Stimulated activated naive CD8-positive, alpha-beta T cell treated with anti-CD3 and anti-CD28 coated beads, Interleukin-15, amount 100 ng/mL, for 72 hours (primary cell): ENCODE measurements at regions not wholly inside any gene's neighbourhood (a gene's known extent, or its start where the extent isn't known, plus 50 kb on each side); places are given as distances from the start of the nearest gene placed in this dataset.

ENCODE experiments used
- ATAC-seq: fragments of 150-1000 bp; cut with Tn5 transposase; 2 replicates; pipeline ENCODE4 v1.10.0; 2021; ENCODE audit warnings: mild to moderate bottlenecking, moderate library complexity
- DNase-seq, 2 donors: peaks; one replicate each; pipeline ENCODE4 v3.0.0; 2021 to 2022
- H3K27ac Mint-ChIP-seq, 2 donors: one replicate each; pipeline ENCODE4 v1.8.0; 2022; ENCODE audit warnings: mild to moderate bottlenecking in 2 of 2, mixed read lengths in 2 of 2, moderate library complexity in 2 of 2
- H3K27me3 Mint-ChIP-seq: one replicate; pipeline ENCODE4 v1.8.0; 2022; ENCODE audit warnings: mixed read lengths
- H3K4me1 Mint-ChIP-seq: one replicate; pipeline ENCODE4 v1.8.0; 2022; ENCODE audit warnings: mild to moderate bottlenecking, mixed read lengths
- H3K4me3 Mint-ChIP-seq, 2 donors: one replicate each; pipeline ENCODE4 v1.8.0; 2022; ENCODE audit warnings: mild to moderate bottlenecking in 2 of 2, mixed read lengths in 2 of 2, moderate library complexity in 1 of 2
- H3K9me3 Mint-ChIP-seq, 2 donors: one replicate each; pipeline ENCODE4 v1.8.0; 2022; ENCODE audit warnings: mixed read lengths in 2 of 2

GRCh38 chr12:58349161-58349560 lies 407.8 kb downstream of the ATP23 start:
- no peak for ATAC-seq
- Mint-ChIP-seq H3K4me3 (no peak overlapping the region), H3K4me1 (no peaks in the 10 kb centered on the region), H3K9me3 (no peaks in the 10 kb centered on the region), H3K27ac (no peak overlapping the region), H3K27me3 (no peaks in the 10 kb centered on the region)
- DNase-seq = no peak

GRCh38 chr12:58356794-58357193 lies 415.4 kb downstream of the ATP23 start:
- no peaks in the 10 kb centered on the region for H3K9me3 Mint-ChIP-seq
- peaks cover 10% of the 10 kb centered on the region for H3K27me3 Mint-ChIP-seq
- DNase-seq (no peak), ATAC-seq (no peak)
- no peak overlapping the region for H3K4me3 Mint-ChIP-seq
- H3K27ac Mint-ChIP-seq = no peak overlapping the region
- no peaks in the 10 kb centered on the region for H3K4me1 Mint-ChIP-seq

GRCh38 chr12:58357511-58357910 lies 416.1 kb downstream of the ATP23 start:
- Mint-ChIP-seq H3K9me3 (no peaks in the 10 kb centered on the region), H3K4me1 (no peaks in the 10 kb centered on the region), H3K4me3 (no peak overlapping the region), H3K27me3 (peaks cover 13% of the 10 kb centered on the region), H3K27ac (no peak overlapping the region)
- no peak for ATAC-seq
- no peak for DNase-seq

GRCh38 chr12:58358369-58358768 lies 417.0 kb downstream of the ATP23 start:
- H3K4me3 Mint-ChIP-seq = no peak overlapping the region
- H3K9me3 Mint-ChIP-seq = no peaks in the 10 kb centered on the region
- H3K27ac Mint-ChIP-seq = no peak overlapping the region
- DNase-seq (no peak), ATAC-seq (no peak)
- no peaks in the 10 kb centered on the region for H3K4me1 Mint-ChIP-seq
- peaks cover 22% of the 10 kb centered on the region for H3K27me3 Mint-ChIP-seq

DNA sequence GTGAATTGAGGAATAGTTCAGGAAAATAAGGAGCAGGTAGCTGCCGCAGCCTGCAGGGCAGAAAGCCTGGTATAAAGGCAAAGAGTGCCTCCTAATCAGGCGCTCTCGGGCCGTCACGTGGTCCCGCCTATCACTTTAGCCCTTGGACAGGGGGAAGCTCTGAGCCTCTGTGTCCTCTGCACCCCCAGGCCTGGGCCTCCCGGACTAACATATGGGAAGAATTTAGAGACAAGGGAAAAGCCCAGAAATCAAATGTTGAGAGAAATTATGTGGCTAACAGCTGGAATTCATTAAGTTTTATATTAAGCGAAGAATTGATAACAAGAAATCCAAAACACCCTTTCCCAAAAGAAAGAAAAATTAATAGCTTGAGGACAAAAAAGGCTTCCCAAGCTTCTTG lies 417.7 kb downstream of the ATP23 start:
- ATAC-seq = no peak
- H3K9me3 Mint-ChIP-seq = no peaks in the 10 kb centered on the region
- H3K4me1 Mint-ChIP-seq = no peaks in the 10 kb centered on the region
- H3K27ac Mint-ChIP-seq = no peak overlapping the region
- peaks cover 23% of the 10 kb centered on the region for H3K27me3 Mint-ChIP-seq
- no peak overlapping the region for H3K4me3 Mint-ChIP-seq
- no peak for DNase-seq

DNA sequence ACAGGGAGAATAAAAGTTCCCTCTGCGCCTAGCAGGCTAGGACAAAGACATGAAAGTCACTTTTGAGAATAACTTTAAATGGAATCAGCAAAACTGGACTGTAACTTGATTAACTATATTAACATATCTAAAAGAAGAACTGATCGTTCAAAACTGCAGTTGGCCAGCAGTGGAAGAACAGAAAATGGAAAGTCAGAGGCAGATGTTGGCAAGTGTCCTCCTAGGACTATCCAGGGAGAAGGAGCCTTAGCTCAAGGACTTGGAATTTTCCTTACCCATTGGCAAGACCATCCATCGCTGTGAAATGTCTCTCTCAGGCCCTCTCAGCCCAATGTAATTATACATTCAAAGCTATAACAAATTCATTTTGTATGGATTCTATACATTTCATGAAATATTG lies 419.7 kb downstream of the ATP23 start:
- DNase-seq = no peak
- H3K27me3 Mint-ChIP-seq = peaks cover 21% of the 10 kb centered on the region

GRCh38 chr12:58363971-58364370 lies 422.6 kb downstream of the ATP23 start:
- H3K27ac Mint-ChIP-seq = no peak overlapping the region
- no peaks in the 10 kb centered on the region for H3K4me1 Mint-ChIP-seq
- peaks cover 22% of the 10 kb centered on the region for H3K27me3 Mint-ChIP-seq
- no peaks in the 10 kb centered on the region for H3K9me3 Mint-ChIP-seq
- DNase-seq = no peak
- no peak overlapping the region for H3K4me3 Mint-ChIP-seq
- ATAC-seq = no peak

More for the DNA sequence above, 419.7 kb downstream of the ATP23 start:
- no peaks in the 10 kb centered on the region for H3K9me3 Mint-ChIP-seq
- H3K27ac Mint-ChIP-seq = no peak overlapping the region
- no peak for ATAC-seq
- H3K4me3 Mint-ChIP-seq = no peak overlapping the region
- no peaks in the 10 kb centered on the region for H3K4me1 Mint-ChIP-seq

- DNase-seq = no peak
Measured at GRCh38 chr12:58364389-58365086, 423.2 kb downstream of the ATP23 start.

GRCh38 chr12:58365087-58365390 lies 423.7 kb downstream of the ATP23 start:
- DNase-seq (no peak), ATAC-seq (no peak)
- no peaks in the 10 kb centered on the region for H3K9me3 Mint-ChIP-seq
- no peak overlapping the region for H3K27ac Mint-ChIP-seq
- H3K27me3 Mint-ChIP-seq = peaks cover 22% of the 10 kb centered on the region
- no peaks in the 10 kb centered on the region for H3K4me1 Mint-ChIP-seq
- H3K4me3 Mint-ChIP-seq = no peak overlapping the region

More at GRCh38 chr12:58364389-58365086, 423.2 kb downstream of the ATP23 start:
- Mint-ChIP-seq H3K27ac (no peak overlapping the region), H3K4me3 (no peak overlapping the region), H3K27me3 (peaks cover 22% of the 10 kb centered on the region), H3K4me1 (no peaks in the 10 kb centered on the region), H3K9me3 (no peaks in the 10 kb centered on the region)
- ATAC-seq = no peak

GRCh38 chr12:58367041-58367440 lies 425.7 kb downstream of the ATP23 start:
- Mint-ChIP-seq H3K4me3 (no peak overlapping the region), H3K27ac (no peak overlapping the region), H3K4me1 (no peaks in the 10 kb centered on the region), H3K27me3 (peaks cover 22% of the 10 kb centered on the region), H3K9me3 (peaks cover 8 to 9% of the 10 kb centered on the region in 2 donors)
- DNase-seq = no peak
- no peak for ATAC-seq

GRCh38 chr12:58368001-58368400 lies 426.6 kb downstream of the ATP23 start:
- Mint-ChIP-seq H3K9me3 (peaks cover 9% of the 10 kb centered on the region in 2 donors), H3K27me3 (peaks cover 14% of the 10 kb centered on the region), H3K27ac (no peak overlapping the region), H3K4me3 (no peak overlapping the region), H3K4me1 (no peaks in the 10 kb centered on the region)
- DNase-seq = no peak
- no peak for ATAC-seq

- H3K9me3 Mint-ChIP-seq = peaks cover 9% of the 10 kb centered on the region in 2 donors
- H3K27me3 Mint-ChIP-seq = peaks cover 9% of the 10 kb centered on the region
- no peak overlapping the region for H3K4me3 Mint-ChIP-seq
- H3K27ac Mint-ChIP-seq = no peak overlapping the region
- DNase-seq = no peak
- no peak for ATAC-seq
- H3K4me1 Mint-ChIP-seq = no peaks in the 10 kb centered on the region
Measured at GRCh38 chr12:58369576-58369975, 428.2 kb downstream of the ATP23 start.

GRCh38 chr12:58372298-58372697 lies 430.9 kb downstream of the ATP23 start:
- H3K9me3 Mint-ChIP-seq = peaks cover 9% of the 10 kb centered on the region in 2 donors
- H3K4me1 Mint-ChIP-seq = no peaks in the 10 kb centered on the region
- H3K4me3 Mint-ChIP-seq = no peak overlapping the region
- ATAC-seq = no peak
- H3K27me3 Mint-ChIP-seq = no peaks in the 10 kb centered on the region
- no peak for DNase-seq
- H3K27ac Mint-ChIP-seq = no peak overlapping the region

DNA sequence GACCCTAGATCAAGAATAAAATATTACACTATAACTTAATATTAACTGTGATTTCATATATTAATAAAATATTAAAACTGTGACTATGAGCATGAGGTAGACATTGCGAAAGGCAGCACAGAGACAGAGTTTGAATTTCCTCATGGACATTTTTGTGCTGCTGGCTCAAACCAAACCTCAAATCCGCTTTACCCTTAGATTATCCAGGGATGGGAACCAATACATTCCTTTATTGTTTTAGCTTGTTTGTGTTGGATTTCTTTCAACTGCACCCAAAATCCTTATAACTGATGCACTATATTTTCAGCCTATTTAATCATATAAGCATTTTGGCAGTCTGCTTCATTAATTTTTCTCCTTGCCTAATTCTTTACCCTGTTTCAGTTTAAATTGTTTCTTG lies 436.7 kb downstream of the ATP23 start:
- H3K27ac Mint-ChIP-seq = no peak overlapping the region
- DNase-seq = no peak
- ATAC-seq = no peak
- H3K27me3 Mint-ChIP-seq = no peaks in the 10 kb centered on the region
- H3K4me3 Mint-ChIP-seq = no peak overlapping the region
- no peaks in the 10 kb centered on the region for H3K9me3 Mint-ChIP-seq
- no peaks in the 10 kb centered on the region for H3K4me1 Mint-ChIP-seq

DNA sequence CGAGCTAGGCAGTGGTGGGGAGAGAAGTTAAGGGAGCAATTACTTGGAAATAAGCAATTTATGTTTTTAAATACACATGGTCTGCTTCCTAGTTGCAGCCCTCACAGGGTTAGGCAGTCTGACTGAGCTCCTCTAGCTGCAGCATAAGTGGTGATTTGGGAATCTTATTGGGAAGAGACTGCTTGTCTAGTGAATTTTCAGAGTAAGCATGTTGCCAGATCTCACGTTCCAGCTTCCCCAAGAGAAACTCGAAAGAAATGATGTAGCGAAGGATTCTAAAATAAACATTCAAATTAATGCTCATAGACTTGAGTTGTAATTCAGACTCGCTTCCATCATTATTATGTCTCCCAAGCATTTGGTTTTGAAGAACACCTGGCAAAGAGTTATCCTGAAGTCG lies 440.2 kb downstream of the ATP23 start:
- Mint-ChIP-seq H3K27me3 (no peaks in the 10 kb centered on the region), H3K27ac (no peak overlapping the region), H3K9me3 (no peaks in the 10 kb centered on the region), H3K4me1 (no peaks in the 10 kb centered on the region), H3K4me3 (no peak overlapping the region)
- ATAC-seq (no peak), DNase-seq (no peak)

GRCh38 chr12:58384196-58384595 lies 442.8 kb downstream of the ATP23 start:
- no peak for ATAC-seq

DNA sequence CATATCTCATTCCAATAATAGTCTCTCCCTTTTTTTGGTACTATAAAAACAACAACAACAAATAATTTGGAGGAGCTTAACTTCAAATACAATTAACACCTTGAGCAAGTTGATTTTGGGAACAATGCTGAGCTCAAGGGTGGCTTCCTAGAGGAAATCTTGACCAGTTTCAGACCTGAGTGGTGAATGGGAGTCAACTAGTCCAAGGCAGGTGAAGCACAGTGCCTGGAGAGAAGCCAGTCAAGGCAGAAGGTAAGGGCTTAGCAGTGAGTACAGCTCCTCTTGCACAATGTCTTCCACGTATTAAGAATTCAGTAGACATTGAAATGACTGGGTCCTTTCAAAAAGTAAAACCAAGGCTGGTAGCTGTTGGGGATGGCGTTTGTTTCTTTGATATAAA lies 444.8 kb downstream of the ATP23 start:
- Mint-ChIP-seq H3K27me3 (no peaks in the 10 kb centered on the region), H3K9me3 (no peaks in the 10 kb centered on the region), H3K27ac (no peak overlapping the region), H3K4me1 (no peaks in the 10 kb centered on the region), H3K4me3 (no peak overlapping the region)
- no peak for ATAC-seq
- no peak for DNase-seq

More at GRCh38 chr12:58384196-58384595, 442.8 kb downstream of the ATP23 start:
- Mint-ChIP-seq H3K27me3 (no peaks in the 10 kb centered on the region), H3K4me3 (no peak overlapping the region), H3K9me3 (no peaks in the 10 kb centered on the region), H3K4me1 (no peaks in the 10 kb centered on the region), H3K27ac (no peak overlapping the region)
- DNase-seq = no peak
